ENCODE measurements at regions not wholly inside any gene's neighbourhood (a gene's known extent, or its start where the extent isn't known, plus 50 kb on each side); places are given as distances from the start of the nearest gene placed in this dataset.

GRCh38 chr4:83993774-83994173 is 457.9 kb downstream of the GPAT3 start:
- Mint-ChIP-seq H3K27ac (no peak overlapping the region), H3K4me1 (peaks cover 16% of the 10 kb centered on the region), H3K4me3 (no peak overlapping the region), H3K27me3 (ENCODE audit: insufficient read depth, low read depth, poor library complexity) (no peaks in the 10 kb centered on the region), H3K9me3 (peaks cover 11% of the 10 kb centered on the region; the same call in 2 of the 3 replicates), H3K36me3 (ENCODE audit: low read depth) (peaks cover 7% of the 10 kb centered on the region; the same call in 2 of the 3 replicates)
- peak; percentile 90 for ATAC-seq
- no peak overlapping the region for H3K4me3 ChIP-seq
- H3K4me1 ChIP-seq (ENCODE audit: insufficient read depth) = peaks cover 9% of the 10 kb centered on the region
- H3K36me3 ChIP-seq (ENCODE audit: insufficient read depth) = no peaks in the 10 kb centered on the region
- no peak overlapping the region for H3K27ac ChIP-seq (ENCODE audit: low read depth)
- peak; percentile 71 for DNase-seq (ENCODE audit: low spot score)
- H4K20me1 ChIP-seq (replicated peaks; ENCODE audit: insufficient read depth) = no peaks in the 10 kb centered on the region
- H3K9me2 ChIP-seq (ENCODE audit: insufficient read depth) = no peaks in the 10 kb centered on the region
- H3K79me2 ChIP-seq (replicated peaks; ENCODE audit: insufficient read depth) = no peaks in the 10 kb centered on the region
- H2AFZ ChIP-seq = peak overlapping the region; percentile 65
- no peaks in the 10 kb centered on the region for H3F3A ChIP-seq (replicated peaks; ENCODE audit: low read depth)
- H3K27me3 ChIP-seq (ENCODE audit: insufficient read depth) = no peaks in the 10 kb centered on the region
- no peak overlapping the region for H3K4me2 ChIP-seq
- TF ChIP-seq NANOG (IDR thresholded peaks at IDR 0.05; ENCODE audit: borderline replicate concordance) = no peak
- no peak for TF ChIP-seq ZNF114 (CRISPR knock-in tag; IDR thresholded peaks at IDR 0.05)
- peak; percentile 78 to 79 for TF ChIP-seq CTCF (conservative IDR thresholded peaks at IDR 0.05; ENCODE audit: low read depth in 2 of 2)

- H4K20me1 ChIP-seq (replicated peaks; ENCODE audit: insufficient read depth) = no peaks in the 10 kb centered on the region
- H3F3A ChIP-seq (replicated peaks; ENCODE audit: low read depth) = no peaks in the 10 kb centered on the region
- Mint-ChIP-seq H3K36me3 (ENCODE audit: low read depth) (peaks cover 7% of the 10 kb centered on the region; the same call in 2 of the 3 replicates), H3K4me1 (no peaks in the 10 kb centered on the region), H3K27me3 (ENCODE audit: insufficient read depth, low read depth, poor library complexity) (no peaks in the 10 kb centered on the region), H3K4me3 (no peak overlapping the region), H3K9me3 (peaks cover 11% of the 10 kb centered on the region; the same call in 2 of the 3 replicates), H3K27ac (no peak overlapping the region)
- no peak overlapping the region for H3K4me2 ChIP-seq
- H3K4me3 ChIP-seq = no peak overlapping the region
- H3K36me3 ChIP-seq (ENCODE audit: insufficient read depth) = no peaks in the 10 kb centered on the region
- 0 out of 2 replicates have a peak, but pooled peaks cover 5% of the 10 kb centered on the region for H3K9me2 ChIP-seq (ENCODE audit: insufficient read depth)
- H3K27ac ChIP-seq (ENCODE audit: low read depth) = no peak overlapping the region
- ATAC-seq = no peak; the same call in 2 of the 3 replicates
- no peaks in the 10 kb centered on the region for H3K4me1 ChIP-seq (ENCODE audit: insufficient read depth)
- H3K27me3 ChIP-seq (ENCODE audit: insufficient read depth) = no peaks in the 10 kb centered on the region
- H2AFZ ChIP-seq = no peak overlapping the region
- no peaks in the 10 kb centered on the region for H3K79me2 ChIP-seq (replicated peaks; ENCODE audit: insufficient read depth)
- peak in 1 of 2 experiments; percentile 11; a peak in 1 of 4 replicates for TF ChIP-seq CTCF (conservative IDR thresholded peaks at IDR 0.05; ENCODE audit: low read depth in 2 of 2)
- TF ChIP-seq ZNF331 (CRISPR knock-in tag; IDR thresholded peaks at IDR 0.05; ENCODE audit: low read depth) = no peak
- DNase-seq (ENCODE audit: low spot score) = peak; percentile 7
Observed at GRCh38 chr4:83989835-83990234, 453.9 kb downstream of the GPAT3 start.

DNA sequence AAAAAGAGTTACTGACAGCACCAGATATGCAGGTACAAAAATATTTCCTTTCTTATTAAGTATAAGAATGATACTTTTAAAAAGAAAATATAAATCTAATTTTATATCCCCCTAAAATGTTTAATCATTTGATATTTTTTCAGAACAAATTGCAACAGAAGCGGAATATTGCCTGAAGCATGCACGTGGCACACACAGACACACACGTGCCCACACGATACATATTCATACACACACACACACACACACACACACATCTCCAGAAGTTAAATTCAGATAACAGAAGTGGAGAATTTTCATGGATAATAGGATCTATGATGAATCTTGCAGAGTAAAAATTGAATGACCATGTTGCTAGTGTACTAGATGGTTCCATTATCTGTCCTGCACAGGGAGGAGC is 445.2 kb downstream of the GPAT3 start:
- H3K27me3 Mint-ChIP-seq (ENCODE audit: insufficient read depth, low read depth, poor library complexity) = peaks cover 5% of the 10 kb centered on the region
- H3K4me1 Mint-ChIP-seq = no peaks in the 10 kb centered on the region
- Histone ChIP-seq H3K79me2 (replicated peaks; ENCODE audit: insufficient read depth) (no peaks in the 10 kb centered on the region), H3K4me1 (ENCODE audit: insufficient read depth) (no peaks in the 10 kb centered on the region), H4K20me1 (replicated peaks; ENCODE audit: insufficient read depth) (0 out of 2 replicates have a peak, but pooled peaks cover 2% of the 10 kb centered on the region), H2AFZ (no peak overlapping the region), H3K4me2 (no peak overlapping the region), H3K27ac (ENCODE audit: low read depth) (no peak overlapping the region), H3K36me3 (ENCODE audit: insufficient read depth) (no peaks in the 10 kb centered on the region), H3K27me3 (ENCODE audit: insufficient read depth) (no peaks in the 10 kb centered on the region), H3K9me2 (ENCODE audit: insufficient read depth) (0 out of 2 replicates have a peak, but pooled peaks cover 4% of the 10 kb centered on the region), H3K4me3 (no peak overlapping the region), H3F3A (replicated peaks; ENCODE audit: low read depth) (no peaks in the 10 kb centered on the region)
- no peak for DNase-seq (ENCODE audit: low spot score)
- H3K36me3 Mint-ChIP-seq (ENCODE audit: low read depth) = no peaks in the 10 kb centered on the region
- no peak overlapping the region for H3K4me3 Mint-ChIP-seq
- ATAC-seq = no peak
- no peaks in the 10 kb centered on the region for H3K9me3 Mint-ChIP-seq
- H3K27ac Mint-ChIP-seq = no peak overlapping the region
- no peak for TF ChIP-seq CTCF (conservative IDR thresholded peaks at IDR 0.05; ENCODE audit: low read depth in 2 of 2)
- TF ChIP-seq REST (IDR thresholded peaks at IDR 0.05; ENCODE audit: unreplicated experiment) = no peak
- TF ChIP-seq ETS1 (IDR thresholded peaks at IDR 0.05) = no peak
- TF ChIP-seq STAT1 (IDR thresholded peaks at IDR 0.05; ENCODE audit: unreplicated experiment) = no peak
- no peak for TF ChIP-seq ZNF114 (CRISPR knock-in tag; IDR thresholded peaks at IDR 0.05)

All from GM23338 (cell line).